PC-3 (cell line): ENCODE measurements at regions not wholly inside any gene's neighbourhood (a gene's known extent, or its start where the extent isn't known, plus 50 kb on each side); places are given as distances from the start of the nearest gene placed in this dataset.

ENCODE experiments used
- EZH2 ChIP-seq: fragments of 300-600 bp; sonication (generic); IDR thresholded peaks from one replicate; pipeline ENCODE4 v1.6.1; 2017; ENCODE audit warnings: antibody characterized with exemption, mild to moderate bottlenecking, low read length; ENCODE audit not compliant: unreplicated experiment
- EZH2phosphoT487 ChIP-seq: fragments of 300-600 bp; sonication (generic); IDR thresholded peaks from 2 replicates; pipeline ENCODE4 v1.6.1; 2018; ENCODE audit warnings: mild to moderate bottlenecking, antibody characterized with exemption, low read length, borderline replicate concordance
- TF ChIP-seq, protein P1 (sequence below): fragments of 300-600 bp; sonication (generic); conservative IDR thresholded peaks from 2 replicates; pipeline ENCODE4 v1.5.1; 2017; ENCODE audit warnings: antibody characterized with exemption, low read depth, mild to moderate bottlenecking, low read length

DNA sequence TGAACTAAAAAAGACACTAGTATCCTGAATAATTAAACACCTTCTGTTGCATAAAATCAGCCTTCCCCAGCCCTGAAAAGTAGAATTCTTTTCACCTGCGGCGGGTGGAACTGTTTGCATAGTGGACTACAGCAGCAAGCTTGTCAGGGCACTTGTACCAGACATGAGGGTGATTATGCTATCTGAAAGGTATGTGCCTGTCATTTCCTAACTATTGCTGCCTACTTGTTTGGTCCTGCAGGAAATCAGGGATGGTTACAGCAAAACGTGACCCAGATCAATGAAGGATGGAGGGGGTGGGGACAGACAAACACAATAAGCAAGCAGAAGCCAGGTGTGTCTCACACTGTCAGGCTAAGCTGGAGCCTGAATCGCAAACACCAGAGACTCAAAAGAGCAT lies 385.6 kb downstream of the MLLT3 start:
- TF ChIP-seq, protein P1, sequence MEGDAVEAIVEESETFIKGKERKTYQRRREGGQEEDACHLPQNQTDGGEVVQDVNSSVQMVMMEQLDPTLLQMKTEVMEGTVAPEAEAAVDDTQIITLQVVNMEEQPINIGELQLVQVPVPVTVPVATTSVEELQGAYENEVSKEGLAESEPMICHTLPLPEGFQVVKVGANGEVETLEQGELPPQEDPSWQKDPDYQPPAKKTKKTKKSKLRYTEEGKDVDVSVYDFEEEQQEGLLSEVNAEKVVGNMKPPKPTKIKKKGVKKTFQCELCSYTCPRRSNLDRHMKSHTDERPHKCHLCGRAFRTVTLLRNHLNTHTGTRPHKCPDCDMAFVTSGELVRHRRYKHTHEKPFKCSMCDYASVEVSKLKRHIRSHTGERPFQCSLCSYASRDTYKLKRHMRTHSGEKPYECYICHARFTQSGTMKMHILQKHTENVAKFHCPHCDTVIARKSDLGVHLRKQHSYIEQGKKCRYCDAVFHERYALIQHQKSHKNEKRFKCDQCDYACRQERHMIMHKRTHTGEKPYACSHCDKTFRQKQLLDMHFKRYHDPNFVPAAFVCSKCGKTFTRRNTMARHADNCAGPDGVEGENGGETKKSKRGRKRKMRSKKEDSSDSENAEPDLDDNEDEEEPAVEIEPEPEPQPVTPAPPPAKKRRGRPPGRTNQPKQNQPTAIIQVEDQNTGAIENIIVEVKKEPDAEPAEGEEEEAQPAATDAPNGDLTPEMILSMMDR: no peak
- TF ChIP-seq EZH2 (no peak), EZH2phosphoT487 (no peak)
